Erythroblast (primary cell): ENCODE measurements at regions not wholly inside any gene's neighbourhood (a gene's known extent, or its start where the extent isn't known, plus 50 kb on each side); places are given as distances from the start of the nearest gene placed in this dataset.

Experiments
- GATA1 ChIP-seq: IDR thresholded peaks from 2 replicates; pipeline ENCODE4 v1.6.1; 2011; ENCODE audit warnings: low read depth, mild to moderate bottlenecking, control low read depth, low read length, moderate library complexity
- POLR2A ChIP-seq: IDR thresholded peaks from 2 replicates; pipeline ENCODE4 v1.6.1; 2011; ENCODE audit warnings: mild to moderate bottlenecking, low read length

DNA sequence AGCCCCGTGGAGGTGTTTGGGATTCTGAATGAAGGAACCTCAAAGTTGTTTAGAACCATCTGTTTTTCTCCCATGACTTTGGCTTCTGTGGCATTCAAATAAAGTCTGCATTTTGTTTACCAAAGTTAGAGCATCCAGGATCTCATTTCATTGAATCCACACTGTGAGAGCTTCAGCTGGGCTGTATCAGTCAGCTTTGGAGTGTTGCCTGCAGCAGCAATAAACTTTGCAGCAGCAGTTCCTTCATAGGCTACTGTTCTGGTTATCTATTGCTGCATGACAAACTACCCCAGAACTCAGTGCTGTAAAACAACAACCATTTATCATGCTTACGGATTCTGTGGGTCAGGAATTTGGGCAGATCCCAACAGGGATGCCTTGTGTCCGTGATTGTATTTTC, 1575.2 kb upstream of the LRRTM3 start:
- no peak for TF ChIP-seq POLR2A
- TF ChIP-seq GATA1 = no peak
